Panc1 (cell line): ENCODE measurements at regions not wholly inside any gene's neighbourhood (a gene's known extent, or its start where the extent isn't known, plus 50 kb on each side); places are given as distances from the start of the nearest gene placed in this dataset.

Experiments
- TF ChIP-seq, protein P1 (sequence below): fragments of 450-650 bp; IDR thresholded peaks from 2 replicates; pipeline ENCODE4 v1.5.1; 2017; ENCODE audit warnings: mild to moderate bottlenecking
- TF ChIP-seq, protein P2 (sequence below), 2 experiments: IDR thresholded peaks; 2 replicates each; pipeline ENCODE4 v1.6.1; 2011 to 2012; ENCODE audit warnings: low read depth in 2 of 2, control low read depth in 1 of 2, low read length in 1 of 2, mild to moderate bottlenecking in 1 of 2, moderate library complexity in 1 of 2; ENCODE audit not compliant: insufficient read depth in 1 of 2

DNA sequence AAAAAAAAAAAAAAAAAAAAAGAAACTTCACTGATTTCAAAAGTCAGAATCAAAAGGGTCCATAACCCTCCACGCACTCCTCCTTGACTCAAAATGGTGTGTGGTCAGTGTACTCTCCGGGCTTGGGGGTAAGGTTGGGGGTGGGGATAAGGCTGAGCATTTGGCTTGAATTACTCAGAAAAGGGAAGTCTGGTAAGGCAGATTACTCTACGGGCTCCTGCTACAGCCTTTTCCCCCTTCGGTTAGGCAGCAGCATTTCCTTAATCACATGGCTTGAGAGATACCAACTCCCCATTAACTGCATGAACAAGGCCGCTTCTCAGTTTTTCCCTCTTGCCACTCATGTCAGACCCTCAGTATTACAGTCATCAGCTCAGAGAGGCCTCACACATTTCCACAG is 135.4 kb upstream of the DUSP21 start:
- TF ChIP-seq, protein P1, sequence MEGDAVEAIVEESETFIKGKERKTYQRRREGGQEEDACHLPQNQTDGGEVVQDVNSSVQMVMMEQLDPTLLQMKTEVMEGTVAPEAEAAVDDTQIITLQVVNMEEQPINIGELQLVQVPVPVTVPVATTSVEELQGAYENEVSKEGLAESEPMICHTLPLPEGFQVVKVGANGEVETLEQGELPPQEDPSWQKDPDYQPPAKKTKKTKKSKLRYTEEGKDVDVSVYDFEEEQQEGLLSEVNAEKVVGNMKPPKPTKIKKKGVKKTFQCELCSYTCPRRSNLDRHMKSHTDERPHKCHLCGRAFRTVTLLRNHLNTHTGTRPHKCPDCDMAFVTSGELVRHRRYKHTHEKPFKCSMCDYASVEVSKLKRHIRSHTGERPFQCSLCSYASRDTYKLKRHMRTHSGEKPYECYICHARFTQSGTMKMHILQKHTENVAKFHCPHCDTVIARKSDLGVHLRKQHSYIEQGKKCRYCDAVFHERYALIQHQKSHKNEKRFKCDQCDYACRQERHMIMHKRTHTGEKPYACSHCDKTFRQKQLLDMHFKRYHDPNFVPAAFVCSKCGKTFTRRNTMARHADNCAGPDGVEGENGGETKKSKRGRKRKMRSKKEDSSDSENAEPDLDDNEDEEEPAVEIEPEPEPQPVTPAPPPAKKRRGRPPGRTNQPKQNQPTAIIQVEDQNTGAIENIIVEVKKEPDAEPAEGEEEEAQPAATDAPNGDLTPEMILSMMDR = no peak
- TF ChIP-seq, protein P2, sequence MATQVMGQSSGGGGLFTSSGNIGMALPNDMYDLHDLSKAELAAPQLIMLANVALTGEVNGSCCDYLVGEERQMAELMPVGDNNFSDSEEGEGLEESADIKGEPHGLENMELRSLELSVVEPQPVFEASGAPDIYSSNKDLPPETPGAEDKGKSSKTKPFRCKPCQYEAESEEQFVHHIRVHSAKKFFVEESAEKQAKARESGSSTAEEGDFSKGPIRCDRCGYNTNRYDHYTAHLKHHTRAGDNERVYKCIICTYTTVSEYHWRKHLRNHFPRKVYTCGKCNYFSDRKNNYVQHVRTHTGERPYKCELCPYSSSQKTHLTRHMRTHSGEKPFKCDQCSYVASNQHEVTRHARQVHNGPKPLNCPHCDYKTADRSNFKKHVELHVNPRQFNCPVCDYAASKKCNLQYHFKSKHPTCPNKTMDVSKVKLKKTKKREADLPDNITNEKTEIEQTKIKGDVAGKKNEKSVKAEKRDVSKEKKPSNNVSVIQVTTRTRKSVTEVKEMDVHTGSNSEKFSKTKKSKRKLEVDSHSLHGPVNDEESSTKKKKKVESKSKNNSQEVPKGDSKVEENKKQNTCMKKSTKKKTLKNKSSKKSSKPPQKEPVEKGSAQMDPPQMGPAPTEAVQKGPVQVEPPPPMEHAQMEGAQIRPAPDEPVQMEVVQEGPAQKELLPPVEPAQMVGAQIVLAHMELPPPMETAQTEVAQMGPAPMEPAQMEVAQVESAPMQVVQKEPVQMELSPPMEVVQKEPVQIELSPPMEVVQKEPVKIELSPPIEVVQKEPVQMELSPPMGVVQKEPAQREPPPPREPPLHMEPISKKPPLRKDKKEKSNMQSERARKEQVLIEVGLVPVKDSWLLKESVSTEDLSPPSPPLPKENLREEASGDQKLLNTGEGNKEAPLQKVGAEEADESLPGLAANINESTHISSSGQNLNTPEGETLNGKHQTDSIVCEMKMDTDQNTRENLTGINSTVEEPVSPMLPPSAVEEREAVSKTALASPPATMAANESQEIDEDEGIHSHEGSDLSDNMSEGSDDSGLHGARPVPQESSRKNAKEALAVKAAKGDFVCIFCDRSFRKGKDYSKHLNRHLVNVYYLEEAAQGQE (IDR thresholded peaks at IDR 0.05; ENCODE audit: insufficient read depth in 1 of 2, low read depth in 2 of 2, low read length in 1 of 2) = no peak
